ENCODE measurements at regions not wholly inside any gene's neighbourhood (a gene's known extent, or its start where the extent isn't known, plus 50 kb on each side); places are given as distances from the start of the nearest gene placed in this dataset.

- no peak for TF ChIP-seq ZNF510 (tag by site-specific recombination; IDR thresholded peaks at IDR 0.05; ENCODE audit: insufficient replicate concordance)
- no peak for TF ChIP-seq GLI2 (tag by site-specific recombination; IDR thresholded peaks at IDR 0.05; ENCODE audit: borderline replicate concordance, low read depth)
- TF ChIP-seq, protein P1, sequence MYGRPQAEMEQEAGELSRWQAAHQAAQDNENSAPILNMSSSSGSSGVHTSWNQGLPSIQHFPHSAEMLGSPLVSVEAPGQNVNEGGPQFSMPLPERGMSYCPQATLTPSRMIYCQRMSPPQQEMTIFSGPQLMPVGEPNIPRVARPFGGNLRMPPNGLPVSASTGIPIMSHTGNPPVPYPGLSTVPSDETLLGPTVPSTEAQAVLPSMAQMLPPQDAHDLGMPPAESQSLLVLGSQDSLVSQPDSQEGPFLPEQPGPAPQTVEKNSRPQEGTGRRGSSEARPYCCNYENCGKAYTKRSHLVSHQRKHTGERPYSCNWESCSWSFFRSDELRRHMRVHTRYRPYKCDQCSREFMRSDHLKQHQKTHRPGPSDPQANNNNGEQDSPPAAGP (tag by site-specific recombination; IDR thresholded peaks at IDR 0.05): no peak
- no peak for TF ChIP-seq ZNF202 (tag by site-specific recombination; IDR thresholded peaks at IDR 0.05; ENCODE audit: borderline replicate concordance)
- TF ChIP-seq, protein P2, sequence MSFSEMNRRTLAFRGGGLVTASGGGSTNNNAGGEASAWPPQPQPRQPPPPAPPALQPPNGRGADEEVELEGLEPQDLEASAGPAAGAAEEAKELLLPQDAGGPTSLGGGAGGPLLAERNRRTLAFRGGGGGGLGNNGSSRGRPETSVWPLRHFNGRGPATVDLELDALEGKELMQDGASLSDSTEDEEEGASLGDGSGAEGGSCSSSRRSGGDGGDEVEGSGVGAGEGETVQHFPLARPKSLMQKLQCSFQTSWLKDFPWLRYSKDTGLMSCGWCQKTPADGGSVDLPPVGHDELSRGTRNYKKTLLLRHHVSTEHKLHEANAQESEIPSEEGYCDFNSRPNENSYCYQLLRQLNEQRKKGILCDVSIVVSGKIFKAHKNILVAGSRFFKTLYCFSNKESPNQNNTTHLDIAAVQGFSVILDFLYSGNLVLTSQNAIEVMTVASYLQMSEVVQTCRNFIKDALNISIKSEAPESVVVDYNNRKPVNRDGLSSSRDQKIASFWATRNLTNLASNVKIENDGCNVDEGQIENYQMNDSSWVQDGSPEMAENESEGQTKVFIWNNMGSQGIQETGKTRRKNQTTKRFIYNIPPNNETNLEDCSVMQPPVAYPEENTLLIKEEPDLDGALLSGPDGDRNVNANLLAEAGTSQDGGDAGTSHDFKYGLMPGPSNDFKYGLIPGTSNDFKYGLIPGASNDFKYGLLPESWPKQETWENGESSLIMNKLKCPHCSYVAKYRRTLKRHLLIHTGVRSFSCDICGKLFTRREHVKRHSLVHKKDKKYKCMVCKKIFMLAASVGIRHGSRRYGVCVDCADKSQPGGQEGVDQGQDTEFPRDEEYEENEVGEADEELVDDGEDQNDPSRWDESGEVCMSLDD (tag by site-specific recombination; IDR thresholded peaks at IDR 0.05): no peak
- no peak for TF ChIP-seq ZNF214 (tag by site-specific recombination; IDR thresholded peaks at IDR 0.05; ENCODE audit: borderline replicate concordance)
- Histone ChIP-seq H3K36me3 (ENCODE audit: control insufficient read depth in 2 of 2, insufficient read depth in 1 of 2, low read length in 2 of 2) (no peaks in the 10 kb centered on the region), H3K4me3 (ENCODE audit: low read depth, low read length) (no peak overlapping the region), H3K27ac (ENCODE audit: extremely low read depth, low read depth, low read length) (no peak overlapping the region), H3K4me1 (ENCODE audit: control insufficient read depth, insufficient read depth, low read length) (no peaks in the 10 kb centered on the region), H3K9me3 (ENCODE audit: control insufficient read depth, insufficient read depth, low read depth, low read length) (no peaks in the 10 kb centered on the region)
- ChIA-PET POLR2A (no interaction called here), CTCF (no interaction called here)
Observed at GRCh38 chr3:87833039-87833377, 225.8 kb downstream of the CGGBP1 start.

GRCh38 chr3:87828046-87828445, 230.8 kb downstream of the CGGBP1 start:
- Histone ChIP-seq H3K27ac (ENCODE audit: extremely low read depth, low read depth, low read length) (no peak overlapping the region), H3K36me3 (ENCODE audit: control insufficient read depth in 2 of 2, insufficient read depth in 1 of 2, low read length in 2 of 2) (no peaks in the 10 kb centered on the region), H3K4me3 (ENCODE audit: low read depth, low read length) (no peak overlapping the region), H3K4me1 (ENCODE audit: control insufficient read depth, insufficient read depth, low read length) (no peaks in the 10 kb centered on the region), H3K9me3 (ENCODE audit: control insufficient read depth, insufficient read depth, low read depth, low read length) (no peaks in the 10 kb centered on the region)
- POLR2A ChIA-PET: no interaction called here
- CTCF ChIA-PET: no interaction called here
- no peak for TF ChIP-seq ZNF561 (tag by site-specific recombination; IDR thresholded peaks at IDR 0.05; ENCODE audit: borderline replicate concordance)
- TF ChIP-seq ZNF266 (tag by site-specific recombination; IDR thresholded peaks at IDR 0.05; ENCODE audit: low read depth): no peak
- TF ChIP-seq ZNF837 (tag by site-specific recombination; IDR thresholded peaks at IDR 0.05): no peak
- TF ChIP-seq, protein P3, sequence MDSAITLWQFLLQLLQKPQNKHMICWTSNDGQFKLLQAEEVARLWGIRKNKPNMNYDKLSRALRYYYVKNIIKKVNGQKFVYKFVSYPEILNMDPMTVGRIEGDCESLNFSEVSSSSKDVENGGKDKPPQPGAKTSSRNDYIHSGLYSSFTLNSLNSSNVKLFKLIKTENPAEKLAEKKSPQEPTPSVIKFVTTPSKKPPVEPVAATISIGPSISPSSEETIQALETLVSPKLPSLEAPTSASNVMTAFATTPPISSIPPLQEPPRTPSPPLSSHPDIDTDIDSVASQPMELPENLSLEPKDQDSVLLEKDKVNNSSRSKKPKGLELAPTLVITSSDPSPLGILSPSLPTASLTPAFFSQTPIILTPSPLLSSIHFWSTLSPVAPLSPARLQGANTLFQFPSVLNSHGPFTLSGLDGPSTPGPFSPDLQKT (IDR thresholded peaks at IDR 0.05; ENCODE audit: borderline replicate concordance, low read depth, low read length): no peak
- TF ChIP-seq ZBTB7A (tag by site-specific recombination; IDR thresholded peaks at IDR 0.05; ENCODE audit: low read depth): no peak
- TF ChIP-seq TRIM28 (IDR thresholded peaks at IDR 0.05; ENCODE audit: borderline replicate concordance, low read length): no peak
- TF ChIP-seq, protein P4, sequence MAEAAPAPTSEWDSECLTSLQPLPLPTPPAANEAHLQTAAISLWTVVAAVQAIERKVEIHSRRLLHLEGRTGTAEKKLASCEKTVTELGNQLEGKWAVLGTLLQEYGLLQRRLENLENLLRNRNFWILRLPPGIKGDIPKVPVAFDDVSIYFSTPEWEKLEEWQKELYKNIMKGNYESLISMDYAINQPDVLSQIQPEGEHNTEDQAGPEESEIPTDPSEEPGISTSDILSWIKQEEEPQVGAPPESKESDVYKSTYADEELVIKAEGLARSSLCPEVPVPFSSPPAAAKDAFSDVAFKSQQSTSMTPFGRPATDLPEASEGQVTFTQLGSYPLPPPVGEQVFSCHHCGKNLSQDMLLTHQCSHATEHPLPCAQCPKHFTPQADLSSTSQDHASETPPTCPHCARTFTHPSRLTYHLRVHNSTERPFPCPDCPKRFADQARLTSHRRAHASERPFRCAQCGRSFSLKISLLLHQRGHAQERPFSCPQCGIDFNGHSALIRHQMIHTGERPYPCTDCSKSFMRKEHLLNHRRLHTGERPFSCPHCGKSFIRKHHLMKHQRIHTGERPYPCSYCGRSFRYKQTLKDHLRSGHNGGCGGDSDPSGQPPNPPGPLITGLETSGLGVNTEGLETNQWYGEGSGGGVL (tag by site-specific recombination; IDR thresholded peaks at IDR 0.05): no peak
- TF ChIP-seq ZNF311 (tag by site-specific recombination; IDR thresholded peaks at IDR 0.05; ENCODE audit: borderline replicate concordance): no peak
- TF ChIP-seq, protein P5, sequence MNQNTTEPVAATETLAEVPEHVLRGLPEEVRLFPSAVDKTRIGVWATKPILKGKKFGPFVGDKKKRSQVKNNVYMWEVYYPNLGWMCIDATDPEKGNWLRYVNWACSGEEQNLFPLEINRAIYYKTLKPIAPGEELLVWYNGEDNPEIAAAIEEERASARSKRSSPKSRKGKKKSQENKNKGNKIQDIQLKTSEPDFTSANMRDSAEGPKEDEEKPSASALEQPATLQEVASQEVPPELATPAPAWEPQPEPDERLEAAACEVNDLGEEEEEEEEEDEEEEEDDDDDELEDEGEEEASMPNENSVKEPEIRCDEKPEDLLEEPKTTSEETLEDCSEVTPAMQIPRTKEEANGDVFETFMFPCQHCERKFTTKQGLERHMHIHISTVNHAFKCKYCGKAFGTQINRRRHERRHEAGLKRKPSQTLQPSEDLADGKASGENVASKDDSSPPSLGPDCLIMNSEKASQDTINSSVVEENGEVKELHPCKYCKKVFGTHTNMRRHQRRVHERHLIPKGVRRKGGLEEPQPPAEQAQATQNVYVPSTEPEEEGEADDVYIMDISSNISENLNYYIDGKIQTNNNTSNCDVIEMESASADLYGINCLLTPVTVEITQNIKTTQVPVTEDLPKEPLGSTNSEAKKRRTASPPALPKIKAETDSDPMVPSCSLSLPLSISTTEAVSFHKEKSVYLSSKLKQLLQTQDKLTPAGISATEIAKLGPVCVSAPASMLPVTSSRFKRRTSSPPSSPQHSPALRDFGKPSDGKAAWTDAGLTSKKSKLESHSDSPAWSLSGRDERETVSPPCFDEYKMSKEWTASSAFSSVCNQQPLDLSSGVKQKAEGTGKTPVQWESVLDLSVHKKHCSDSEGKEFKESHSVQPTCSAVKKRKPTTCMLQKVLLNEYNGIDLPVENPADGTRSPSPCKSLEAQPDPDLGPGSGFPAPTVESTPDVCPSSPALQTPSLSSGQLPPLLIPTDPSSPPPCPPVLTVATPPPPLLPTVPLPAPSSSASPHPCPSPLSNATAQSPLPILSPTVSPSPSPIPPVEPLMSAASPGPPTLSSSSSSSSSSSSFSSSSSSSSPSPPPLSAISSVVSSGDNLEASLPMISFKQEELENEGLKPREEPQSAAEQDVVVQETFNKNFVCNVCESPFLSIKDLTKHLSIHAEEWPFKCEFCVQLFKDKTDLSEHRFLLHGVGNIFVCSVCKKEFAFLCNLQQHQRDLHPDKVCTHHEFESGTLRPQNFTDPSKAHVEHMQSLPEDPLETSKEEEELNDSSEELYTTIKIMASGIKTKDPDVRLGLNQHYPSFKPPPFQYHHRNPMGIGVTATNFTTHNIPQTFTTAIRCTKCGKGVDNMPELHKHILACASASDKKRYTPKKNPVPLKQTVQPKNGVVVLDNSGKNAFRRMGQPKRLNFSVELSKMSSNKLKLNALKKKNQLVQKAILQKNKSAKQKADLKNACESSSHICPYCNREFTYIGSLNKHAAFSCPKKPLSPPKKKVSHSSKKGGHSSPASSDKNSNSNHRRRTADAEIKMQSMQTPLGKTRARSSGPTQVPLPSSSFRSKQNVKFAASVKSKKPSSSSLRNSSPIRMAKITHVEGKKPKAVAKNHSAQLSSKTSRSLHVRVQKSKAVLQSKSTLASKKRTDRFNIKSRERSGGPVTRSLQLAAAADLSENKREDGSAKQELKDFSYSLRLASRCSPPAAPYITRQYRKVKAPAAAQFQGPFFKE (tag by site-specific recombination; IDR thresholded peaks at IDR 0.05; ENCODE audit: borderline replicate concordance): no peak
- no peak for TF ChIP-seq PATZ1 (tag by site-specific recombination; IDR thresholded peaks at IDR 0.05)
- no peak for TF ChIP-seq ZNF558 (tag by site-specific recombination; IDR thresholded peaks at IDR 0.05)
- no peak for TF ChIP-seq KLF9 (tag by site-specific recombination; IDR thresholded peaks at IDR 0.05; ENCODE audit: low read depth)
- no peak for TF ChIP-seq ZNF830 (tag by site-specific recombination; IDR thresholded peaks at IDR 0.05; ENCODE audit: low read depth)
- TF ChIP-seq ZSCAN23 (tag by site-specific recombination; IDR thresholded peaks at IDR 0.05): no peak

Data from HEK293 (cell line).